ENCODE measurements at regions not wholly inside any gene's neighbourhood (a gene's known extent, or its start where the extent isn't known, plus 50 kb on each side); places are given as distances from the start of the nearest gene placed in this dataset.

- TF ChIP-seq, protein P1, sequence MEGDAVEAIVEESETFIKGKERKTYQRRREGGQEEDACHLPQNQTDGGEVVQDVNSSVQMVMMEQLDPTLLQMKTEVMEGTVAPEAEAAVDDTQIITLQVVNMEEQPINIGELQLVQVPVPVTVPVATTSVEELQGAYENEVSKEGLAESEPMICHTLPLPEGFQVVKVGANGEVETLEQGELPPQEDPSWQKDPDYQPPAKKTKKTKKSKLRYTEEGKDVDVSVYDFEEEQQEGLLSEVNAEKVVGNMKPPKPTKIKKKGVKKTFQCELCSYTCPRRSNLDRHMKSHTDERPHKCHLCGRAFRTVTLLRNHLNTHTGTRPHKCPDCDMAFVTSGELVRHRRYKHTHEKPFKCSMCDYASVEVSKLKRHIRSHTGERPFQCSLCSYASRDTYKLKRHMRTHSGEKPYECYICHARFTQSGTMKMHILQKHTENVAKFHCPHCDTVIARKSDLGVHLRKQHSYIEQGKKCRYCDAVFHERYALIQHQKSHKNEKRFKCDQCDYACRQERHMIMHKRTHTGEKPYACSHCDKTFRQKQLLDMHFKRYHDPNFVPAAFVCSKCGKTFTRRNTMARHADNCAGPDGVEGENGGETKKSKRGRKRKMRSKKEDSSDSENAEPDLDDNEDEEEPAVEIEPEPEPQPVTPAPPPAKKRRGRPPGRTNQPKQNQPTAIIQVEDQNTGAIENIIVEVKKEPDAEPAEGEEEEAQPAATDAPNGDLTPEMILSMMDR (IDR thresholded peaks at IDR 0.05) = no peak
- TF ChIP-seq POLR2A (IDR thresholded peaks at IDR 0.05) = no peak
These were observed 355.1 kb upstream of the CCDC196 start for GRCh38 chr14:66131111-66131510.

All from thyroid gland (tissue), 4 donors.